Endodermal cell (in vitro differentiated cells): ENCODE measurements at regions not wholly inside any gene's neighbourhood (a gene's known extent, or its start where the extent isn't known, plus 50 kb on each side); places are given as distances from the start of the nearest gene placed in this dataset.

Experiments
- DNase-seq: peaks from one replicate; pipeline ENCODE4 v3.0.0-alpha.2; 2017
- H3K27ac ChIP-seq: 2 replicates; pipeline ENCODE4 v1.5.1; 2013; ENCODE audit warnings: mild to moderate bottlenecking, low read depth, low read length, moderate library complexity
- H3K27me3 ChIP-seq: 2 replicates; pipeline ENCODE4 v1.6.1; 2013; ENCODE audit warnings: mild to moderate bottlenecking, low read length, moderate library complexity; ENCODE audit not compliant: insufficient read depth, control insufficient read depth, poor library complexity, severe bottlenecking
- H3K36me3 ChIP-seq: 2 replicates; pipeline ENCODE4 v1.7.0; 2013; ENCODE audit warnings: mild to moderate bottlenecking, low read length, moderate library complexity; ENCODE audit not compliant: control insufficient read depth, insufficient read depth
- H3K4me1 ChIP-seq: one replicate; pipeline ENCODE4 v1.7.0; 2013; ENCODE audit warnings: low read length; ENCODE audit not compliant: control insufficient read depth, insufficient read depth
- H3K4me3 ChIP-seq: 2 replicates; pipeline ENCODE4 v1.5.1; 2013; ENCODE audit warnings: mild to moderate bottlenecking, low read length, moderate library complexity
- H3K9ac ChIP-seq: 2 replicates; pipeline ENCODE4 v1.6.1; 2013; ENCODE audit warnings: mild to moderate bottlenecking, low read length, moderate library complexity; ENCODE audit not compliant: poor library complexity, severe bottlenecking; ENCODE audit errors: extremely low read depth
- H3K9me3 ChIP-seq: 2 replicates; pipeline ENCODE4 v1.6.1; 2013; ENCODE audit warnings: mild to moderate bottlenecking, low read length, moderate library complexity; ENCODE audit not compliant: control insufficient read depth
- H3K27ac Mint-ChIP-seq: 2 replicates; pipeline ENCODE4 v1.8.0; 2020; ENCODE audit warnings: mixed read lengths
- H3K27me3 Mint-ChIP-seq: 2 replicates; pipeline ENCODE4 v1.8.0; 2021; ENCODE audit warnings: mild to moderate bottlenecking, mixed read lengths; ENCODE audit not compliant: insufficient read depth
- H3K36me3 Mint-ChIP-seq: 2 replicates; pipeline ENCODE4 v1.8.0; 2020; ENCODE audit warnings: low read depth, mixed read lengths
- H3K4me1 Mint-ChIP-seq: 2 replicates; pipeline ENCODE4 v1.8.0; 2020; ENCODE audit warnings: mixed read lengths
- H3K4me3 Mint-ChIP-seq: 2 replicates; pipeline ENCODE4 v1.8.0; 2020; ENCODE audit warnings: mild to moderate bottlenecking, moderate library complexity, mixed read lengths
- H3K9me3 Mint-ChIP-seq: 2 replicates; pipeline ENCODE4 v1.8.0; 2020; ENCODE audit warnings: mild to moderate bottlenecking, mixed read lengths
- WGBS, 2 experiments: methylation state at CpG; one replicate each; pipeline versions ENCODE4 v1.1.5 to v1.1.7; 2013; ENCODE audit warnings: missing lambda C conversion rate in 2 of 2, mixed read lengths in 1 of 2; ENCODE audit not compliant: insufficient coverage in 1 of 2, insufficient read length in 1 of 2; 5-methylcytosine and 5-hydroxymethylcytosine counted together
- TF ChIP-seq, protein P1 (sequence below): fragments of 200-600 bp; sonication (generic); conservative IDR thresholded peaks from 2 replicates; pipeline ENCODE4 v1.5.0; 2021; ENCODE audit warnings: antibody characterized with exemption, mild to moderate bottlenecking

DNA sequence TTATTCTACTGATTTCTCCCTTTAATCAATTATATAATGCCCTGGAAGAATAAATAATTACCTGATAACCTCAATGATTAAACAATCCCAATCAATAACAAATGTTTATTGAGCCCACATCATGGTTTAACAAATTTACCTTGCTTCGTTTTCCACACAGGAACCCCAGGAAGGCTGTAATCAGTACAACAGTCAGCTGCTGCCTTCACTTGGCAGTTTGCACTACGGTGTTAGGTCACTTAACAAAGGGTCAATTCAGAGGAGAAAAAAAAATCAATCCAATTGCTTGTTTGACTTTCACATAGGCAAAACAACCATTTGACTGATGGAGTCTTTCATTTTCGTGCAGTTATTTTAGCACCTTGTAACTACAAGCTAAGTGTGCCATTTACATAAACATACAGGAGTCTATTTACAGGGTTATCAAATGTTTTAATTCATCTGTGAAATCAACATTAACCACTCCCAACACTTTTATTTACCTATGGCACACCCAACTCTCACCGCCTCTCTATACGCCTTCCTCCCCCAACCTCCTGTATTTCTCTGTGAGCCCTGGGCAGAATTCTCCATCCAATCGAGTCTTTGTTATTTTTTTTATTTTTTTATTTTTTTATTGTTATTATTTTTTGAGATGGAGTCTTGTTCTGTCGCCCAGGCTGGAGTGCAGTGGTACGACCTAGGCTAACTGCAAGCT lies 140.4 kb upstream of the TAB2 start:
- no peaks in the 10 kb centered on the region for H3K36me3 Mint-ChIP-seq
- H3K4me1 Mint-ChIP-seq, result no peaks in the 10 kb centered on the region
- Histone ChIP-seq H3K4me3 (no peak overlapping the region), H3K9ac (no peak overlapping the region), H3K27me3 (no peaks in the 10 kb centered on the region), H3K4me1 (no peaks in the 10 kb centered on the region), H3K9me3 (peaks cover 9% of the 10 kb centered on the region), H3K36me3 (no peaks in the 10 kb centered on the region), H3K27ac (no peak overlapping the region)
- peaks cover 6% of the 10 kb centered on the region for H3K9me3 Mint-ChIP-seq
- 76 to 87% methylated on average over 5 to 7 of the region's 8 CpGs for WGBS, 2 experiments
- no peak for DNase-seq
- H3K27ac Mint-ChIP-seq, result no peak overlapping the region
- TF ChIP-seq, protein P1, sequence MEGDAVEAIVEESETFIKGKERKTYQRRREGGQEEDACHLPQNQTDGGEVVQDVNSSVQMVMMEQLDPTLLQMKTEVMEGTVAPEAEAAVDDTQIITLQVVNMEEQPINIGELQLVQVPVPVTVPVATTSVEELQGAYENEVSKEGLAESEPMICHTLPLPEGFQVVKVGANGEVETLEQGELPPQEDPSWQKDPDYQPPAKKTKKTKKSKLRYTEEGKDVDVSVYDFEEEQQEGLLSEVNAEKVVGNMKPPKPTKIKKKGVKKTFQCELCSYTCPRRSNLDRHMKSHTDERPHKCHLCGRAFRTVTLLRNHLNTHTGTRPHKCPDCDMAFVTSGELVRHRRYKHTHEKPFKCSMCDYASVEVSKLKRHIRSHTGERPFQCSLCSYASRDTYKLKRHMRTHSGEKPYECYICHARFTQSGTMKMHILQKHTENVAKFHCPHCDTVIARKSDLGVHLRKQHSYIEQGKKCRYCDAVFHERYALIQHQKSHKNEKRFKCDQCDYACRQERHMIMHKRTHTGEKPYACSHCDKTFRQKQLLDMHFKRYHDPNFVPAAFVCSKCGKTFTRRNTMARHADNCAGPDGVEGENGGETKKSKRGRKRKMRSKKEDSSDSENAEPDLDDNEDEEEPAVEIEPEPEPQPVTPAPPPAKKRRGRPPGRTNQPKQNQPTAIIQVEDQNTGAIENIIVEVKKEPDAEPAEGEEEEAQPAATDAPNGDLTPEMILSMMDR, result no peak
- H3K27me3 Mint-ChIP-seq, result no peaks in the 10 kb centered on the region
- no peak overlapping the region for H3K4me3 Mint-ChIP-seq

DNA sequence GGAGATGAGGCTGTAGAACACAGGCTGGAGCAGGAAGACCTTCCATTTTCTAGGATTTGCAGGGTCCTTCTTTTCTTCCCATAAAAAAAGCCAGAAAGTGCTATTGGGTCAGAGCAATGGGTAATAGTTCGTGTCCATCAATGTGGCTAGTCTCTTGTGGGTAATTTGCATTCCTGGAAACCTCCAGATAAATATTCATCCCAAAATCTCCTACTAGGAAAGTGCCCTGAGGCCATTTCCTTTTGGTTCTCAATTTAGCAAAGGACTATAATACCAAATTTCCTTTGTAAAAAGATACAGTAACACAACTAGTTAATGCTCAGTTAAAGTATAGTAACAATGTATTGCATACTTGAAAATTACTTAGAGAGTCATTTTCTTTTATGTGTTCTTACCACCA lies 138.1 kb upstream of the TAB2 start:
- no peaks in the 10 kb centered on the region for H3K36me3 ChIP-seq
- no peaks in the 10 kb centered on the region for H3K36me3 Mint-ChIP-seq
- no peaks in the 10 kb centered on the region for H3K27me3 ChIP-seq
- no peak overlapping the region for H3K4me3 ChIP-seq
- H3K4me3 Mint-ChIP-seq, result no peak overlapping the region
- no peaks in the 10 kb centered on the region for H3K27me3 Mint-ChIP-seq
- no peak for DNase-seq
- peaks cover 8% of the 10 kb centered on the region for H3K9me3 Mint-ChIP-seq
- H3K27ac ChIP-seq, result no peak overlapping the region
- 78 to 100% methylated on average over 1 of the region's 1 CpG for WGBS, 2 experiments
- H3K4me1 ChIP-seq, result no peaks in the 10 kb centered on the region
- H3K27ac Mint-ChIP-seq, result no peak overlapping the region
- TF ChIP-seq, protein P1, result no peak
- H3K4me1 Mint-ChIP-seq, result no peaks in the 10 kb centered on the region
- H3K9ac ChIP-seq, result no peak overlapping the region
- H3K9me3 ChIP-seq, result peaks cover 13% of the 10 kb centered on the region

DNA sequence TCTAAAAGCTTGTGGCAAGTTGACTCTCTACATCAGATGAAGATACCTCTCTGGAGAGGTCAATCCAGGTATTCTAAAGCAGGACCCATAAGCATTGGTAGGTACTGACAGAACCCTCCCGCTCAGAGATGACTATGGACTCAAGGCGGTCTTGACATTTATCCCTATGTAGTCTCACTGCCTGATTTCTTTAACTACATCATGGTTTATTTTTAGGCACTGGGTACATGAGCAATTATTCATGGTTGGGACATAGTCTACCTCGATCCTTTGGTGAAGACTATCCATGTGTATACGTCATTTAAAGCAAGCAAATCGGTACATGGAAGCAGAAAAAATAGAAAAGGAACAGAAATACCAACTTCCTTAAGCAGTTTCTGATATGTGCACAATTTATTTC lies 136.2 kb upstream of the TAB2 start:
- Mint-ChIP-seq H3K36me3 (no peaks in the 10 kb centered on the region), H3K4me1 (no peaks in the 10 kb centered on the region), H3K4me3 (no peak overlapping the region), H3K27me3 (peaks cover 3% of the 10 kb centered on the region), H3K27ac (no peak overlapping the region), H3K9me3 (peaks cover 24% of the 10 kb centered on the region)
- TF ChIP-seq, protein P1, result no peak
- Histone ChIP-seq H3K4me3 (no peak overlapping the region), H3K9me3 (peaks cover 28% of the 10 kb centered on the region), H3K27ac (no peak overlapping the region), H3K27me3 (no peaks in the 10 kb centered on the region), H3K4me1 (no peaks in the 10 kb centered on the region), H3K36me3 (no peaks in the 10 kb centered on the region), H3K9ac (no peak overlapping the region)
- WGBS, 2 experiments, result 96 to 97% methylated on average over 5 of the region's 5 CpGs
- DNase-seq, result no peak
